GM12874 (cell line): ENCODE measurements at regions not wholly inside any gene's neighbourhood (a gene's known extent, or its start where the extent isn't known, plus 50 kb on each side); places are given as distances from the start of the nearest gene placed in this dataset.

ENCODE experiments used
- TF ChIP-seq, protein P1 (sequence below): IDR thresholded peaks from 2 replicates; pipeline ENCODE4 v1.5.1; 2011; ENCODE audit warnings: low read depth, mild to moderate bottlenecking, control low read depth, low read length, moderate library complexity; ENCODE audit not compliant: insufficient read depth

DNA sequence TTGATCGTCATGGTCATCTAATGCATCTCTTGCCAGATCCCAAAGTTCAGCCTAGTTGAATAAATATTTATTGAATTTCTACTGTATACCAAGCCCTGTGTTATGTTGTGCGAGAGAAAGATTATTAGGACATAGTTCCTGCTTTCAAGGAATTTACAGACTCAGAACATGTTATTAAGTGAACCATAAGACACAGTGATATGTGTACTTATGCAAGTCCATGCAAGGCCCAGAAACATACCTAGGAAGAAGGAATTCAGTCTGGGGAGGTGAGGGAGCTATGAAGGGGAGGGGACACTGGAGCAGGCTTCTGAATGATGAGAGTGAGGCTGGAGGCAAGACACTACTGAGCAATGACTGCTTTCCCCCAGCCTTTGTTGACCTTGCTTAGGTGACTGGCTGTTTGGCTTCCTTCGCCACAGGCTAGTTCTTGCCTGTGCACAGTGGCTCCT is 81.4 kb downstream of the ACAA2 start:
- TF ChIP-seq, protein P1, sequence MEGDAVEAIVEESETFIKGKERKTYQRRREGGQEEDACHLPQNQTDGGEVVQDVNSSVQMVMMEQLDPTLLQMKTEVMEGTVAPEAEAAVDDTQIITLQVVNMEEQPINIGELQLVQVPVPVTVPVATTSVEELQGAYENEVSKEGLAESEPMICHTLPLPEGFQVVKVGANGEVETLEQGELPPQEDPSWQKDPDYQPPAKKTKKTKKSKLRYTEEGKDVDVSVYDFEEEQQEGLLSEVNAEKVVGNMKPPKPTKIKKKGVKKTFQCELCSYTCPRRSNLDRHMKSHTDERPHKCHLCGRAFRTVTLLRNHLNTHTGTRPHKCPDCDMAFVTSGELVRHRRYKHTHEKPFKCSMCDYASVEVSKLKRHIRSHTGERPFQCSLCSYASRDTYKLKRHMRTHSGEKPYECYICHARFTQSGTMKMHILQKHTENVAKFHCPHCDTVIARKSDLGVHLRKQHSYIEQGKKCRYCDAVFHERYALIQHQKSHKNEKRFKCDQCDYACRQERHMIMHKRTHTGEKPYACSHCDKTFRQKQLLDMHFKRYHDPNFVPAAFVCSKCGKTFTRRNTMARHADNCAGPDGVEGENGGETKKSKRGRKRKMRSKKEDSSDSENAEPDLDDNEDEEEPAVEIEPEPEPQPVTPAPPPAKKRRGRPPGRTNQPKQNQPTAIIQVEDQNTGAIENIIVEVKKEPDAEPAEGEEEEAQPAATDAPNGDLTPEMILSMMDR, result no peak

DNA sequence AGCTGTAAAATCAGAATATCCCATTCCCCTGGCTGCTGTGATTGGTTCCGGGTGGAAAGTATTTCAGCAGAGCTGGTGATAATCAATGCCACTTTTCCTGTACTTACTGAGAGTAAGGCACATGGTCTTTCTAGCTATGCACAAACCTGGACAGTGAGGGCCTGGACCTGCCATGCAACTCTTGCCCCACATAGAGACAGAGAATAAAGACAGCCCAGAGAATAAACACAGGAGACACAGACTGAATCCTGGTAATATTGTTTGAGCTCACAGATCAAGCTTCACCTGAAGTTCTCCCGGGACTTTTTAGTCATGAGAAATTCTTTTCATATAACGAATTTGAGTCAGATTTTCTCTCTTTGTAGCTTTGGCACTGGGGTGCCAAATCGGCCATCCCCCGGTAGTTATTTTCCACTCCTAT is 81.9 kb downstream of the ACAA2 start:
- TF ChIP-seq, protein P1, result no peak

DNA sequence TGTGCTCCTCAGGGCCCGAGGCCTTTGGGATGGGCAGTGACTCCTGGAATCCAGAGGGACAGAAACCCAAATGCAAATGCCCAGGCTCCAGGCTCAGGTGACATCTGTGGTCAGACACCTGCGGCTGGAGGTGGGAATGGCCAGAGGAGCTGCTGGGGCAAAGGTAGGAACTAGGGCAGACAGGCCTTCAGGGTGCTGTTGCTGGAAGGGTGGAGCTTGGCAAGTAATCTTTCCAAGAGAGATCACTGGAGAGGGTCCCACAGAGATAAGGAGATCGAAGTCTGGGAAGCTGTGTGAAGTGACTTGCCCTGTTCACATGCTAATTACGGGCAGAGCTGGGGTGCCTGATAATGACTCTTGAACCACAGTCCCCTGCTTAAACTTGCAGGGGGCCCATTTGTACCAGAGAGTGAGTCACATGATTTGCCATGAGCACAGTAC is 82.4 kb downstream of the ACAA2 start:
- TF ChIP-seq, protein P1, result no peak

DNA sequence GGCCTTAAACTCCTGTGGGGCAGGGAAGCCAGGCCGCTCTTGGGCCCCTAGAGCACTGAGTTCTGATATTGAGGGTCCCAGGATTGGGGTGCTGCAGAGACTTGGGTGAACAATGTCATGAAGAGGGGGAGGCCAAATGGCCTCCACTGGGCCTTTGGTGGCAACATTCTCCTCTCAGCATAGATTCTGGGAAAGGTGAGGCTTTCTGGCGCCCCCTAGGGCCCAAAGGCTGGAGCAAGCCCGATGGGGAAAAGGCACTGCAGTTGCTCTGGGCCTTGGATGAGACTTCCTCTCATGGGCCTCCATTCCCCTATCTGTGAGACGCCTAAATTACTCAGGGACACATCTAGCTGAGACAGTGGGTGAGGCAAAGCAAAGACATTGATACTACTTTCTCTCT is 84.8 kb downstream of the ACAA2 start:
- TF ChIP-seq, protein P1, result peak; percentile 85

DNA sequence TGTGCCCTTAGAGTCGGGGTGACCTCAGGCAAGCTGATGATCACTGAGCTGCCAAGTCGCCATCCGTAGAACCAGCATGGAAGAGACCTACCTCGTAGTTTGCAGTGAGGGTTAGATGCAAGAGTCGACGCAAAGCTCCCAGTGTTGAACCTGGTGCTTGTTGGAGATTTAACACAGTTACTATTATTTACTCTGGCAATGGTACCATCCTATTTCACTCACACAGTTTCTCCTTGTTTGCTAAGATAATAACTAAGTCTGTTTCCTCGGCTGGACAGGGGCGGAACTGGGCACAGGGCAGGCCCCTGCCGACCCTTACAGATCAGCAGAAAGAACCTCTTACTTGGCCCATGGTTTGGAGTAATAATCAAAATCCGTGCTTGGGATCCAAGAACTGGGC is 85.5 kb downstream of the ACAA2 start:
- TF ChIP-seq, protein P1, result no peak

DNA sequence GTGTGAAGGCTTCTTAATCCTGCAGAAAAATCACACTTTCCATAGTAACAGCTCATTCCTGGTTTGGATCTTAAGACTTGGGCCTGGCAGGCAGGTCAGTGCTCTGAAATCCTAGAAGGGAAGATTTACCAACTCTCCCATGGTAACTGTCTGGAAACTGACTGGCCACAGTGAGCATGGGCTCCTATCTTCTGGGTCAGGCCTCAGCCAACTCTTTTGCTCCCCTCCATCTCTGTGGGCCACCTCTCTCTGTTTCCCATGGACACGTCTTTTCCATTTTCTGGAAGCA is 86.7 kb downstream of the ACAA2 start:
- TF ChIP-seq, protein P1, result no peak

DNA sequence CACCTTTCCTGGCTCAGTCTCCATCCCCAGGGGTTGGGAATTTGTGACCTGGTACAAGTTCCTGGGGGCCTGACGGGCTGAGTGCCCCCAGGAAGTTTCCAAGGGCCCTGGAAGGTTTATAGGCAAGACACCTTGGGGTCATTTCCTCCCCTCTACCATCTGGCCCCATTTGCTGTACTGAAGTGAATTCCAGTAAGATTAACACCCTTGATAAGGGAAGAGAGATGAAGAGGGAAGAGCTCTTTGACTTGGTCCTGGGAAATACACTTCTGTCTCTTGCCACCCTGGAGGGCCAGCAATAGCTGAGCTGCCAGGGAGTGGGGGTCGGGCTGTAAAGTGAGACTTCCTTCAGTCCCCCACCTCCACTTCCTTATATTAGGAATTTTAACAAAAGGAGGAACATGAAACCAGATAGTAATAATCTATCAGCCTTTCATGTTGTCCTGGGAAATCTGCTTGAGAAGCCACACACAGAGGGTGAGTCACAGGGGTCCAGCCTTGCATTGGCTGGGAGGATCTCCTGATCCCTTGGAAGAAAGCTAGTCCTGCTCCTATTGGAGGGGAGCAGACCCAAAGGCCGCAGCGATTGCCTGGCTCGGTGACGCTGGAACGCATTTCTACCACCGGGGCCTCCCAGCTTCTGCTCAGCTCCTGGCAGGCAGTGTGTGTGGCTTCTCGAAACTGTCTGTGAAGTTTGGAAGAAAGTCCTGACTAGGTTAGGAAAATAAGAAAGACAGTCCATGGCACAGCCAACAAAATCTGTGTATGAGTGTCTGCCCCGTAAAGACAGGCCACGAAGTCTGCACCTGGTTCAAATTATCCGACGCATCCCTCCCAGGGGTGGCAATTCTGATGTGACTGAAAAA is 87.3 kb downstream of the ACAA2 start:
- TF ChIP-seq, protein P1, result no peak
